ENCODE measurements at regions not wholly inside any gene's neighbourhood (a gene's known extent, or its start where the extent isn't known, plus 50 kb on each side); places are given as distances from the start of the nearest gene placed in this dataset.

GRCh38 chr2:198293281-198293680, 488.9 kb downstream of the PLCL1 start:
- no peak for DNase-seq (ENCODE audit: low spot score in 2 of 2)
- H3K4me3 ChIP-seq (ENCODE audit: low read depth, poor library complexity, severe bottlenecking), result no peak overlapping the region
- WGBS, 2 donors, result 66 to 87% methylated on average over 1 of the region's 1 CpG
- TF ChIP-seq POLR2A (IDR thresholded peaks at IDR 0.05), result no peak
- intact Hi-C loops (cut with DNase I; ENCODE audit: low total_unique reads), result loop anchor here (5.0 kb wide), 1 partner anchor 1994 kb away; no protein-coding TSS in a partner anchor

GRCh38 chr2:198289811-198290210, 485.4 kb downstream of the PLCL1 start:
- TF ChIP-seq POLR2A (IDR thresholded peaks at IDR 0.05) (no peak), CTCF (IDR thresholded peaks at IDR 0.05) (no peak)
- intact Hi-C loops (cut with DNase I; ENCODE audit: low total_unique reads), result loop anchor here (5.0 kb wide), 1 partner anchor 1997 kb away; no protein-coding TSS in a partner anchor
- DNase-seq (ENCODE audit: low spot score in 2 of 2), result no peak
- WGBS, 2 donors, result 86 to 94% methylated on average over 3 of the region's 3 CpGs
- H3K4me3 ChIP-seq (ENCODE audit: low read depth, poor library complexity, severe bottlenecking), result no peak overlapping the region

- 58 to 82% methylated on average over 2 of the region's 2 CpGs for WGBS, 2 donors
- no peak overlapping the region for H3K4me3 ChIP-seq (ENCODE audit: low read depth, poor library complexity, severe bottlenecking)
- no peak for DNase-seq (ENCODE audit: low spot score in 2 of 2)
- intact Hi-C loops (cut with DNase I; ENCODE audit: low total_unique reads), result no loop called here
- TF ChIP-seq POLR2A (IDR thresholded peaks at IDR 0.05) (no peak), CTCF (IDR thresholded peaks at IDR 0.05) (no peak)
Observed at GRCh38 chr2:198287706-198288105, 483.3 kb downstream of the PLCL1 start.

- no peak for DNase-seq (ENCODE audit: low spot score in 2 of 2)
- intact Hi-C loops (cut with DNase I; ENCODE audit: low total_unique reads), result no loop called here
- WGBS, 2 donors, result 67 to 72% methylated on average over 5 of the region's 5 CpGs
- no peak overlapping the region for H3K4me3 ChIP-seq (ENCODE audit: low read depth, poor library complexity, severe bottlenecking)
- TF ChIP-seq POLR2A (IDR thresholded peaks at IDR 0.05) (no peak), CTCF (IDR thresholded peaks at IDR 0.05) (no peak)
Observed at GRCh38 chr2:198285216-198285615, 480.8 kb downstream of the PLCL1 start.

GRCh38 chr2:198283146-198283545, 478.8 kb downstream of the PLCL1 start:
- intact Hi-C loops (cut with DNase I; ENCODE audit: low total_unique reads), result no loop called here
- no peak for DNase-seq (ENCODE audit: low spot score in 2 of 2)
- WGBS, 2 donors, result 64 to 65% methylated on average over 2 of the region's 2 CpGs
- H3K4me3 ChIP-seq (ENCODE audit: low read depth, poor library complexity, severe bottlenecking), result no peak overlapping the region
- no peak for TF ChIP-seq CTCF (IDR thresholded peaks at IDR 0.05)
- TF ChIP-seq POLR2A (IDR thresholded peaks at IDR 0.05), result no peak

GRCh38 chr2:198282061-198282460, 477.7 kb downstream of the PLCL1 start:
- H3K4me3 ChIP-seq (ENCODE audit: low read depth, poor library complexity, severe bottlenecking), result no peak overlapping the region
- no peak for DNase-seq (ENCODE audit: low spot score in 2 of 2)
- no peak for TF ChIP-seq CTCF (IDR thresholded peaks at IDR 0.05)
- TF ChIP-seq POLR2A (IDR thresholded peaks at IDR 0.05), result no peak
- WGBS, 2 donors, result 76 to 83% methylated on average over 3 of the region's 3 CpGs
- intact Hi-C loops (cut with DNase I; ENCODE audit: low total_unique reads), result no loop called here
